ENCODE measurements at regions not wholly inside any gene's neighbourhood (a gene's known extent, or its start where the extent isn't known, plus 50 kb on each side); places are given as distances from the start of the nearest gene placed in this dataset.
A peak's percentile ranks its signal among the peaks of the same experiment; 100 is the strongest.

- Histone ChIP-seq H2BK120ac (ENCODE audit: low read depth, low read length, poor library complexity, severe bottlenecking) (no peak overlapping the region), H2BK5ac (ENCODE audit: insufficient read length, low read length) (no peak overlapping the region), H2AFZ (ENCODE audit: low read length) (no peak overlapping the region), H3K18ac (ENCODE audit: insufficient read length, low read depth, low read length) (no peak overlapping the region), H3K4me2 (ENCODE audit: insufficient read depth, insufficient read length, low read length) (no peak overlapping the region), H3K23ac (ENCODE audit: insufficient read length, low read depth, low read length) (no peak overlapping the region), H3T11ph (ENCODE audit: low read length) (no peak overlapping the region), H3K56ac (ENCODE audit: insufficient read length, low read depth, low read length) (no peak overlapping the region), H3K9me3 (ENCODE audit: control insufficient read depth, low read depth, low read length) (no peaks in the 10 kb centered on the region), H3K27me3 (ENCODE audit: insufficient read depth, low read length) (no peaks in the 10 kb centered on the region), H3K14ac (ENCODE audit: insufficient read depth, low read length) (no peak overlapping the region), H3K9ac (ENCODE audit: extremely low read depth, insufficient read length, low read length) (no peak overlapping the region), H3K23me2 (ENCODE audit: insufficient read length, low read depth, low read length, poor library complexity, severe bottlenecking) (no peaks in the 10 kb centered on the region), H3K27ac (ENCODE audit: insufficient read length, low read depth, low read length) (no peak overlapping the region), H4K5ac (ENCODE audit: insufficient read length, low read depth, low read length) (no peak overlapping the region), H3K4me1 (ENCODE audit: insufficient read depth, low read length) (no peaks in the 10 kb centered on the region), H2BK12ac (ENCODE audit: insufficient read length, low read depth, low read length) (no peak overlapping the region), H3K79me1 (ENCODE audit: insufficient read depth, low read depth, low read length, poor library complexity, severe bottlenecking) (no peaks in the 10 kb centered on the region), H2AK5ac (ENCODE audit: insufficient read length, low read length) (no peak overlapping the region), H3K79me2 (ENCODE audit: insufficient read depth, low read length) (no peaks in the 10 kb centered on the region), H4K20me1 (ENCODE audit: control insufficient read depth, insufficient read depth, insufficient read length) (no peaks in the 10 kb centered on the region), H4K91ac (ENCODE audit: insufficient read length, low read depth, low read length) (no peak overlapping the region), H3K4ac (ENCODE audit: low read depth, low read length) (no peak overlapping the region), H2BK15ac (ENCODE audit: low read depth, low read length) (no peak overlapping the region), H4K8ac (replicated peaks; ENCODE audit: insufficient read length, low read depth, low read length) (no peak overlapping the region), H2BK20ac (ENCODE audit: low read depth, low read length, poor library complexity, severe bottlenecking) (no peak overlapping the region)
- no peaks in the 10 kb centered on the region for H3K4me1 Mint-ChIP-seq
- H3K27me3 Mint-ChIP-seq (ENCODE audit: low read depth), result no peaks in the 10 kb centered on the region
- H3K9me3 Mint-ChIP-seq, result no peaks in the 10 kb centered on the region
- no peak overlapping the region for H3K27ac Mint-ChIP-seq
- TF ChIP-seq, protein P1, sequence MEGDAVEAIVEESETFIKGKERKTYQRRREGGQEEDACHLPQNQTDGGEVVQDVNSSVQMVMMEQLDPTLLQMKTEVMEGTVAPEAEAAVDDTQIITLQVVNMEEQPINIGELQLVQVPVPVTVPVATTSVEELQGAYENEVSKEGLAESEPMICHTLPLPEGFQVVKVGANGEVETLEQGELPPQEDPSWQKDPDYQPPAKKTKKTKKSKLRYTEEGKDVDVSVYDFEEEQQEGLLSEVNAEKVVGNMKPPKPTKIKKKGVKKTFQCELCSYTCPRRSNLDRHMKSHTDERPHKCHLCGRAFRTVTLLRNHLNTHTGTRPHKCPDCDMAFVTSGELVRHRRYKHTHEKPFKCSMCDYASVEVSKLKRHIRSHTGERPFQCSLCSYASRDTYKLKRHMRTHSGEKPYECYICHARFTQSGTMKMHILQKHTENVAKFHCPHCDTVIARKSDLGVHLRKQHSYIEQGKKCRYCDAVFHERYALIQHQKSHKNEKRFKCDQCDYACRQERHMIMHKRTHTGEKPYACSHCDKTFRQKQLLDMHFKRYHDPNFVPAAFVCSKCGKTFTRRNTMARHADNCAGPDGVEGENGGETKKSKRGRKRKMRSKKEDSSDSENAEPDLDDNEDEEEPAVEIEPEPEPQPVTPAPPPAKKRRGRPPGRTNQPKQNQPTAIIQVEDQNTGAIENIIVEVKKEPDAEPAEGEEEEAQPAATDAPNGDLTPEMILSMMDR (conservative IDR thresholded peaks at IDR 0.05), result peak; percentile 52; the same call in 2 of the 3 replicates
- DNase-seq, result no peak
- H3K4me3 Mint-ChIP-seq, result no peak overlapping the region
- no peaks in the 10 kb centered on the region for H3K36me3 Mint-ChIP-seq (ENCODE audit: insufficient read depth in 1 of 3, low read depth in 3 of 3)
Observed at GRCh38 chr4:116849620-116850019, 235.8 kb downstream of the TRAM1L1 start.
